ENCODE measurements at regions not wholly inside any gene's neighbourhood (a gene's known extent, or its start where the extent isn't known, plus 50 kb on each side); places are given as distances from the start of the nearest gene placed in this dataset.

DNA sequence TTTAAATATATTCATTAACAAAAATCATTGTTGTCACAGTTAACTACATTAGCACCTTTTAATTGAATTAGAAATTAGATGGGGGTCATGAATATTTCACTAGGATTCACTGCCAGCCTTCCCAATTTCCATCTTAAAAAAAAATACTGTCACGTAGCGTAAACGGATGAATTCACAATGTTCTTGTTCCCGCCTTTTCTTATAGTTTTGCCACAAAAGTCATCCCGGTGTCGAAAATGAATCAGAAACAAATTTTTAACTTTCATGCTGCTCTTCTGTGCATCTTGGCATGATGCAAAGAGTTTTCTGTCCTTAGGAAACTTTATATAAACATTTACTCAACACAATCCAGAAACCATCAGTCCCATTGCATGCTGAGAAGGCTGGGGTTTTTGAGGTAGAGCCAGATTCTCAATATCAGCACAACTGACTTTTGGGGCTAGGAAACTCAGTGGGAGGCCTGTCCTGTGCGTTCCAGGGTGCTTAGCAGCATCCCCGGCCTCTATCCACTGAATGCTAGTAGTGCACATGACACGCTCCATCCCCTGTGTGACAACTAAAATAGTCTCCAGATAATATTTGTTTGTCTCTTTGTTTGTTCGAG is 252.9 kb upstream of the XYLT1 start:
- no peak for DNase-seq

DNA sequence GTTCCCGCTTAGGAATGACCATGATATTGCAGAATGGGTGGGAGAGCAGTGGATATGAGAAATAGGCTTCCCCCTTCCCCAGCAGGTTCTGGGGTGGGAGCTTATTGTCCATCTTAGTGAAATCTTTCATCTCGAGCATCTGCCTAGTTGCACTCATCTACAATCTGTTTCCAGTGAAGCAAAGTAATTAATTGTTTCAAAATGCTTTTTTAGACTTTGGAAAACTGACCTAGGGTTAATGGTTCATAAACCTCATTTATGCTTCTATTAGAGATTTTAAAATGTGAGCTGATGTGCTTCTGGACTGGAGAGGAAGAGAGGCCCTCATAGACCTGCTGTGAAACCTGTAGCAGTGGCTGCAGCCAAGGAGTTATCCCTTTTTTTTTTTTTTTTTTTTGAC is 247.7 kb upstream of the XYLT1 start:
- no peak for DNase-seq

DNA sequence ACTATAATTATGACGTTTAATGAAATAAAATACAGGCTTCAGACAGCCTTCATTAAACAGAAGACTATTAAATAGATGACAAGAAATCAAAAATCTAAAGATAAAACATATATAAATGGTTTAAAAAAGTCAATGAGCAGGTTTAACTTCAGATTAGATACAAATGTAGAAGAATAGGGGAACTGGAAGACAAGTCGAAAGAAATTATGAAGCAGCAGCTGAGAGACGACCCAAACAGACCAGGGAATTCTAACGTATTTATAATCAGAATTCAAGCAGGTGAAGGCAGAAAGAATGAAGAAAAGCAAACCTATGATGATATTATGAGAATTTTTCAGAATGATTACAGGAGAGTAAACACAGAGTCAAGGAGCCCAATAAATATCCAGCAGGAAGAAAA is 235.1 kb upstream of the XYLT1 start:
- no peak for DNase-seq

DNA sequence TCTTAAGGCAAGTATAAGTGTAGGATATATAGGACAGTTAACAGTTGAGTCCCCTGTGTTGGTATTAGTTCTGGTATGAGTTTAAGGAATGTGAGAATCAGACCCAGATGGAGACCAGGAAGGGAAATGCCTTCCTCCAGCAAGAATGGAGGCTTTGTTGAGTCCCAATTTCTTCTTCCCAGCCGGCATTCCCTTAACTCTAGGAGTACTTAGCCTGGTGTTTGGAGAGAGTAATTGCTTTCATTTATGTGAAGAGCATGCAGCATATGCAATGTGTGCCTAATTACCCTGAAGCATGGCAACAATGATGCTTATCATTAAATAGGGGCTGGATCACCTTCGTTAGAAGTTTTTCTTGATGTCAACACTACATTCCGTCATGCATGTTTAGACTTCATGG is 225.9 kb upstream of the XYLT1 start:
- DNase-seq, result no peak

DNA sequence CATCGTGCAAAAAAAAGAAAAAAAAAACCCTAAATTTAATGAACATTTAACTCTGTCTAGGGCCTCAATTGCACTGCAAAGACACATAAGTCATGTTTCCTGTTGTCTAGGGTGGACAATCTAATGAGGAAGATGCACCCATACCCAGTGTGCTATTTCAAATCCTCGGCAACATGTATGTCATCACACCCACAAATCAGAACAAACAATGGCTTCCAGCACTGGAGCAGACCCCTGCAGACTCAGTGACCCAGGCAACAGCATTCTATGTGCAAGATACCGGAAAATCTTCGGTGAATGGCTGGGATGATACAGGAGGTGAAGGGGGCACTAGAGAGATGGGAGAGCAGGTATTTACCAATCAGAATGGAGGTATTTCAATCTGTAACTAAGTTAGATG is 221.7 kb upstream of the XYLT1 start:
- DNase-seq, result no peak

DNA sequence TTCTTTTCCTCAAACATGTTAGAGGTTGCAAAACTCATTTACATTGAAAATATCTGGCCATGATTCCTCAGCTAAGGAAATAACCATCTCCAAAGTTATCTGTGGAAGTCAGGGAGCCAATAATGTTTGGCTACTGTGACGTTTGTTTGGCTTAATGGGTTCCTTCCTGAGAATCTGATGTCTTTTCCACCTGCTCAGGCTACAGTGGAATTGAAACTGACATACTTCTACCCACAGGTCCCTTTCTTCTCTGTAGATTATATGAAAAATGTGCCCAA is 221.1 kb upstream of the XYLT1 start:
- no peak for DNase-seq

DNA sequence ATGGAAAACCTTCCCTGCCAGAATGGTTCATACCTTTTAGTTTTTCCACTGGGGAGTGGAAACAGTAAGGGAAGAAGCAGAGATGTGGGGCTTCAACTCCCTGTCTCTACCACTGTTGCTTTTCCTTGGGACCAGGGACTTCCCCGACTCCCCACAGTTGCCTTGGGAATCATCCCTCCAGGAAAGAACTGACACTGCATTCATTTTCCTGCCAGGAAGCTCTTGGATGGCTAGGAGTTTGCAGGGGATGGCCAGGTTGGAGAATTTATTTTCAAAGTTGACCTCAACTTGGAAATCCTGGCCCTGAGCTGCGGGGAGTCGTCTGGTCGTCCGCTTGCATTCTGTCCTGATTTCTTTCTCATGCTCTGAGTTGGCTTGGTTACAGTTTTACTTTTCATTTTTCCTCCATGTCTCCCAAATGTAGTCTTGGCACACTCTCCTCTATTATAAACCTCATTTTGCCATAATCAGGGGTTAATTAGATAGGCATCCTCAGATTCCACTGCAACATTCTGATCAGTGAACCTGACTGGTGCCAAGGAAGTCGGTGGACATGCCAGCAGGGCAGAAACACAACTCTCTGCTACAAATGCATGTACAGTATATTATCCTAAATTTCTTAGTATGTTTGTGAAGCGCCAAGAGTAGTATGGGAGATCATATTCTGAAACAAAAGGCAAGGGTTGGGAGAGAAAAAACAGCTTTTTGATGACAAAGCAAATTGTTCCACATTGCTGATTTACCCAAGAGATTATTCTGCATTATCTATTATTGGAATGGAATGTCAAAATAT is 220.5 kb upstream of the XYLT1 start:
- DNase-seq, result no peak

DNA sequence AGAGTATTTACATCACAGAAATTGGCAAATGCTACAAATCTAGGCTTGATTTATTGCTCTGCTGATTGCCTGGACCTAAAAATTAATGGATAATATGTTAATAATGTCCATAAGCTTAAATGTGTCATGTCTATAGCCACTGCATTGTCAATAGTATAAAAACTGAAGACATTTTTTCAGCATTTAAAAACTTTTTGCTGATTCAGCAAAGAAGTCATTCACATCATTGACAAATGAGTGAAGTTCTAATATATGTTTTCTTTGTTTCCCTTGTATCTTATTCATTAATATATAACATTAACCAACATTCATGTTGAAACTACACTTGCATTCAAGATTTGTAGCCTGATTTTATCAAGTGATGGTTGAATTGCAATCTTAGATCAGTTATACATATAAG is 214.7 kb upstream of the XYLT1 start:
- DNase-seq, result no peak

DNA sequence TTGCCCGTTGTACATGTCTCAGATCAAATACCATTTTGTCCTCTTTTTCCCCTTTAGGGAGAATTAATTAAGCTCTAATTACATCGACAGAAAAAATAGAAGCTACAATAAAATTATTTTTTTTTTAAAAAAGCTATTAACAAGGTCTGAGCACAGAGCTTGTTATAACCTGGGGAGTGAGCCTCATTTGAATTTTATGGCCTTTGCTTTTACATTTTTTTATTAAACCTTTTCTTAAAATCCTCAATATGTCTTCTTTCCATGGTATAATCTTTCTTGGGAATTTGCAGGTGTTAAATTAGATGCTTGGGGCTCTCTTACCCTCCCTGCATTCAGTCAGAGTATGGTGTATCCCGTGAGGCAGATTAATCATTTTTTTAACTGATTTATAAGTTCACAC is 212.5 kb upstream of the XYLT1 start:
- no peak for DNase-seq

DNA sequence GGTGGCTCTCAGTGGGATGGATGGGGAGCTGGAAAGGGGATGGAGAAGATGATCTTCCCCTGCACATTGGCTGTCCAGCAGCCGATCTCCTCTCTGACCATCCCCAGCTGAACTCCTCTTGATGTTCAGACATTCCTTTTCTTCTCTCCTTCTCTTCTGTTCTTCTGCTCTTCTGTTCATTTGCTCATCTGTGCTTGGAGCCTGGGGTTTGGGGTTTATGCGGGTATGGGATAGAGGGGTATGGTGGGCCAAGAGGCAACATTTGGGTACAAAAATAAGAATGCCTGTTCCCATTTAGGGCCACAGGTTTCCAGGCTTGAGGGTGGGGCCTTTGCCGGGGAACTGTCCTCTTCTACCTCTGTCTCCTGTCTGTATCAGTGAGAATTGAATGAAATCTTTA is 205.4 kb upstream of the XYLT1 start:
- DNase-seq, result no peak

DNA sequence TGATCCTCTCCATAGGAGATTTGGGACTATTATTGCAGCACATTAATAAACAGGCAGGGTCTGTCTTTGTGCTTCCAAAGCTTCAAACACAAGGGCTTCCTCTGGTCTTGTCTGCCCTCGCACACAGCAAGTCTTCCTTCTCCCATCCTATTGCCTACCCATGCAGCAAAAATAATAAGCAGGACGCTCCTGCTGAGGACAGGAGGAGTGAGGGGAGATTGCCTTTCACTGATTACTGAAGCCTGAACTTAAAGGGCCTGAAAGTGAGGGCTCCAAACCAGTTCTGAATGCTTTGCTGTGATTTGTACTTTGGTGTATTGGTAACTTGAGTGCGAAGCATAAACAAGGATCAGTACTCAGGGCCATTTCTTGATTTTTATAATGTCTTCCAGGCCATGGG is 197.6 kb upstream of the XYLT1 start:
- no peak for DNase-seq

DNA sequence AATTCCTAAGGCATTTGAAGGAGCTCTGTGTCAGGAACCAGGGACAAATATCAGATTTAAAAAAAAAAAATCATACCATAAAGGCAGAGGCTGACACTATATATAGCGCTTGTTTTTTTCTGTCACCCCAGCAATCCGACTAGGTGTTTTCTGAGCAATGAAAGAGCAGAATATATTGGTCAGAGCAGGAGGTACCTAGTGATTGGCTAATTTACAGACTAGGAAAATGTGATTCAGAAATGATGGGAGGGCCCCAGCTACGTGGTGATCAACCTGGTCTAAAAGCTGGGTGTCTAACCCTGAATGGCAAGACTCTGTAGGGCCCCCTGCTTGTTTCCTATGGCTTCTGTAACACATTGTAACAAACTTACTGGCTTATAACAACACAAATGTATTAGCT is 195.5 kb upstream of the XYLT1 start:
- DNase-seq, result no peak

DNA sequence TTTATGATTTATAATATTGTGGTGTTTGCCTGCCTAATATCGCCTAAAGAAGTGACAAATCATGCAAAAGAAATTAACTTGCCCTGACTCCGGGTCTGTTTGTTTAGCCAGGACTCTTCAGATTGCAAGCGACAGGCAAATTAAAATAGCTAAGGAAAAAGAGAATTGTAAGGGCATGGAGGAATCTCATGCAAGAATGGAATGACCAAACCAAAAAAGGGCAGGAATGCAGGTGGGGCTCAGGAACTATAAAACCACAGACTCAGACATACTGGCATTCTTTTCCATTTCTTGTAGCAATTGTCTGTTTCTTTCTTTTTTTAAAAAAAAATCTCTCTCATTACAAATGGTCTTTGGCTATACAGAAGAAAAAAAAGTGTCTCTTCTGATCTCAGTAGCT is 188.1 kb upstream of the XYLT1 start:
- no peak for DNase-seq

DNA sequence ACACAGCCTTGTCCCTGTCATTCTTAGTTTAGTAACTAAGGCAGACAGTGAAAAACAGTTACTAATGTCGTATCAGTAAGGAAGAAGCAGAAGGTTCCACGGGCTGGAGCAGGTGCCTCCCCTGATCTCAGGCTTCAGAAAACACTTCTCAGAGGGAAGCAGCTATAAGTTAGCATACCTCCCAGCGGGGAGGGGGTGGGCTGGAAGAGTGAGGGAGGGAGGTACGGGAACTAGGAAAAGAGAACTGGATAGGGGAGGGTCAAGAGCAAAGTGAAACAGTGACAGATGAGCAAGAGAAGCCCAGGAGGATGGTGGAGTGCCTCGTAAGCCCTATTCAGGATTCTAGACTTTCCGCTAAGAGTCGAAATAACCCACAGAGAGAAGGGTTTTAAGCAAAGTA is 186.3 kb upstream of the XYLT1 start:
- DNase-seq, result no peak

DNA sequence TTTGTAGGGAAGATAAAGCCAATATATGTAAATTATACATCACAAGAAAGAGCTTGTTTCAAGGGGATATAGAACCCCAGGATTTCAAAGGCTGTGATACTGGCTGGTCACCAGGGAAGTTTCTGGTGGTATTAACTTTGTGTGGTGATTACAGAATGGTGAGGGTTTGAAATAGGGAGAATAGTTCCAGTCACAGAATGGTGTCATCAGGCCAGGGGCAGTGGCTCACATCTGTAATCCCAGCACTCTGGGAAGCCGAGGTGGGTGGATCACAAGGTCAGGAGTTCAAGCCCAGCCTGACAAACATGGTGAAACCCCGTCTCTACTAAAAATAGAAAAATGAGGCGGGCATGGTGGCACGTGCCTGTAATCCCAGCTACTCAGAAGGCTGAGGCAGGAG is 183.8 kb upstream of the XYLT1 start:
- DNase-seq, result no peak

DNA sequence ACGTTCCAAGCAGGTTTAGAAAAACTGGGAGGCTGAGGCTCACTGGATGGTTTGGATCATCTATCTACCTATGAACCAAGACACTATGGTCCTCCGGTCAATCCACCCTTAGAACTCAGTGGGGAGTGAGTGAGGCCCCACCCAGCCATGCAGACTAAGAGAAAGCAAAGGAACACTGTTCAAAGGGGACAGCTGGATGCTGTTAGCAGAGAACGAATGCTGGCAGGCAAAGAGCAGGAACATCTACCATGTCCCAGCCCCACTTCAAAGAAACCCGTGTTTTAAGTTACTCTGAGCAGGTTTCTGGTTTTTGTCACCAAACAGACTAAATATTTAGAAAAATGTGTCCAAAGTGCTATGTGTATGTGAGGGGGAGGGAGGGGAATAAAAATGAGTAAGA is 183.4 kb upstream of the XYLT1 start:
- no peak for DNase-seq

DNA sequence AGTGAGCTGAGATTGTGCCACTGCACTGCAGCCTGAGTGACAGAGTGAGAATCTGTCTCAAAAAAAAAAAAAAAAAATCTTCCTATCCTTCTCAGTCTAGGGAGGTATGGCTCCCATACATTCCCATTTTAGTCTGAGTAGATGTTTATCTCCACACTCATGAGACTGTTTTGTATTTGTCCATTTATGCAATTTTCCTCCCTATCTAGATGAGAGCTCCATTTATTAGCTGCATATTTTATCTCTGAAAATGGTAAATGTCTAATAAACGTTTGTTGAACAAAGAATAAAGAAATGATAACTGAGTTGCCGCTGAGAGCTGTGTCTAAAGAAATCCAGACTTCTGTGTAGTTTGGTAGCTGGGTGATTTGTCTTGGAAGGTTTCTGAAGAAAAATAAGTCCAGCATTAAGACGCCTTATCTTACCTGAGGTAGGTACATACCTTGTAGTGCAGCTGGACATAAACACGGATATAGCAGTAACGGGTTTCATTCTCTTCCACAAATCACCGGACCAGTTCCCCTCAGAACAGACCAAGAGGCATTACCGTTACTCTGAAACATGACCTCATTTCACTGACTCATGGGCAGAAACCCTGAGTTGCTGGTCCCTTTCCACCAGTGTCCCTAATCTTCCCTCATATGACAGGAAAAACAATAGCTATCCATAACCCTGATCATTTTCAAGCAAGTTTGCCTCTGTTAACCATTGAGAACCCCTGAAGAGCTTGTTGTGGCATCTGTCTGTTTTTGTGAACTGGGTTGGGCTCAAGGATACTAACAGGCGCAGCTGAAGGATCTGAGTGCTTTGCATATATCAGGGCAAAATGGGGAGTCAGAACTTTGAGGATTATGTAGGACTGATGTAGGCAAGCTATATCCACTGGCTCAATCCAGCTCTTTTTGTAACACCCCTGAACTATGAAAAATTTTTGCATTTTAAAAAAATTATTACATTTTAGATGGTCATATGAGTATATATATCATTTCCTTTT is 177.4 kb upstream of the XYLT1 start:
- no peak for DNase-seq

DNA sequence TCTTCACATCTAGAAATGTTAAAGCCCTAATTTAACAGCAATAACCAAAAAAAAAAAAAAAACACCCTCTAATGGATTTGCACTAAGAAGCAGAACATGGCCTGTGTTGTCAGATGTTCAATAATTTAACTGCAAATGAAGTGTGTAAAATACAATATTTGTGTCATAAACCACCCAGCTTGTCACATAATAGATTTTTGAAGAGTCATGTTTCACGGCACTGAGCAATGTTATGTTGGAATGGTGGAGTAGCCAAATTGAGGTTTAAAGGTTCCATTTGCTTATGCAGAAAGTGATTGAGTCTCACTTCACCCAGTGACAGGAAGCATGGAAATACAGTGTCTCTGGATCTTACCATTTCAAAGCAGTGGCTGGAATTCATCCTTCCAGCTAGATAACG is 173.2 kb upstream of the XYLT1 start:
- no peak for DNase-seq

DNA sequence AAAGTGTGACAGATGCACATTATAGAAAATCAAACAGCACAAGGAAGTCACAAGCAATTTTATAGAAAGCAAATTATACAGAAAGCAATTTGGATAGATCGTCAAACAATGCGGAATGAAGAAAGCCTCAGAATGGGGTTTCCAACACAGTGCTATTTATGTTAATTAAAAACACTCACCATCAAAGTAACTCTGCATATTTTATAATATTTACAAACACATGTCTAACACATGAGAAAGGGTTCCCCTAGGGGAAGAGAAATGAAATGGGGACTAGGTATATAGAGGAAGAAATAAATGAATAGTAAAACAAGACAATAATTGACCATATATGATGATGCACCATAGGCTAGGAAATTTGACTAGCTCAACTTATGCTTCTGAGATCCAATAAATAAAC is 171.2 kb upstream of the XYLT1 start:
- no peak for DNase-seq

DNA sequence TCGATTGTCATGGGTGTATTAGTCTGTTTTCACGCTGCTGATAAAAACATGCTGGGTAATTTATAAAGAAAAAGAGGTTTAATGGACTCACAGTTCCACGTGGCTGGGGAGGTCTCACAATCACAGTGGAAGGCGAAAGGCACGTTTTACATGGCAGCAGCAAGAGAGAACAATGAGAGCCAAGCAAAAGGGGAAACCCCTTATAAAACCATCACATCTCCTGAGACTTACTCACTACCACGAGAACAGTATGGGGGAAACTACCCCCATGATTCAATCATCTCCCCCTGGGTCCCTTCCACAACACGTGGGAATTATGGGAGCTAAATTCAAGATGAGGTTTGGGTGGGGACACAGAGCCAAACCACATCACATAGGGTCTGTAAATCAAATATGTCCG is 167.4 kb upstream of the XYLT1 start:
- no peak for DNase-seq

DNA sequence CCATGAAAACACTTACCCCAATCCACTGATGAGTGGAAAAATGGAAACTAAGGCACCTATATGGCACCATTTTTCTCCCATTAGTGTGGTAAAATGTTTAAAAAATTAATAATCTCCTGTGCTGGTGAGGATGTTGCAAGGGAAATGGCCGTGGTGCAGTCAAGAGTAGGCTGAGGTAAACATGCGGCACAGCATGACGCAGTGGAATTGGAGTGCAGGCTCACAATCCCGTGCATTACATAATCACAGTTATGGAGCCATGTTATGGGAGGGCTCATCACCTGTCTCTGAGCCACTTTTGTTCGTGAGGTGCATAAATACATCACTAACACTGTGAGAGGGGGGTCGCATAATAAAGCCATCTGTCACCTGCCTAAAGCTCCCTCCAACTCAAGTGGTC is 164.4 kb upstream of the XYLT1 start:
- DNase-seq, result no peak

DNA sequence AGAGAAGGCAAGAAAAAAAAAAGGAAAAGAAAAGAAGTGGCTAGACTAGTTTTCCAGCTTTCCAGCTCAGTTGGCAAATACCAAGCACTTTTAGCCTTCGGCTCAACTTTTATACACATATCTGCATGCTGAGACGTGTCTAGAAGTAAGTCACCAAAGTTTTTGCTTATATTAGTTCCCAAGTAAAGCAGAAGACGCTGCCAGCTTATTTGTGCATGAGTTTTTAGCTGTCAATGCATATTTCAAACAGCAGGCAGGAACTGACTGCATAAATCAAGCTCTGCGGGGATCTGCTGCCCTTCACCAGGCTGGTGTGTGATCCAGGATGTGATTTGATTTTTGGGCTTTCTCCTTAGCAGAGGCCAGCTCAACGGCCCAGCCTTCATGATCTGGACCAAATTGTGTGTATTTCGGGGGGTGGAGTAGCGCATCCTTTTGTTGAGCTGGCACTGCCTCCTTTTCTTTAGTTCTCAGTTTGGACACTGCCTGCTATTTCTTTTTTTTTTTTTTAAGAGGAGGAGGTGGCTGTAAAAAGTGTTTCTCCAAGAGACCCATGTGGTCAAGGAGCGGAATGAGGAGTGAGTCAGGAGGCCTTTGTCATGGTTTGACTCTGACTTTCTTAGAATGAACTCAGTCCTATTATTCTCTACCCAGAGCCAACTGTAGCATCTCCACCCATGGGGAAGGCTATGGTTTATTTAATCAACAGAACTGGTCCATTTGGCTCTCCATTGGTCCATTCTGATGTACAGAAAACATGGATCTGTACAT is 162.6 kb upstream of the XYLT1 start:
- no peak for DNase-seq

DNA sequence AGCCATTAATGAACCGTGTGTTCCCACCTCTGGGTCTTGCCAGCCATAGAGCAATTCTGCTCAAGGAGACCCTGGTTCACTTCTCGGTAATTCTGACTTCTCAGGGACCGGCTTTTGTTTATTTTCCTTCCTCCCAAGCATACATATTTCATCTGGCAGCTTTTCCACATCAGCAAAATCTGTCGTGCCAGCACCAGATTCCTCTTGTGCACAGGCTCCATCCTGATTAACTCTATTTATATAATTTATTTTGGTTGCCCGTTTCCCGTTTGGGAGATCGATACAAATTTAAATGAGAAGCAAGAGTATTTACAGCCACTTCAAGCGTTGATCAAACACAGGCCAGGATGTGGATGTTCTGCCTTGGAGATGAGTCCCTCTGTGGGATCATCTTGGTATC is 161.9 kb upstream of the XYLT1 start:
- no peak for DNase-seq

Data from stimulated activated CD4-positive, alpha-beta T cell treated with anti-CD3 and anti-CD28 coated beads, Interleukin-1b, Interleukin-23, amount 100 ng/mL, for 48 hours (primary cell).